HCT116 (cell line): ENCODE measurements at regions not wholly inside any gene's neighbourhood (a gene's known extent, or its start where the extent isn't known, plus 50 kb on each side); places are given as distances from the start of the nearest gene placed in this dataset.

ENCODE experiments used
- CTCF ChIP-seq, 3 experiments: fragments of 200-600 bp in 1 of 3; sonication (generic) in 1 of 3; IDR thresholded peaks in 2 of 3; conservative IDR thresholded peaks in 1 of 3; 2 replicates each; pipeline ENCODE4 v1.5.1; 2012 to 2017; ENCODE audit warnings: low read depth in 2 of 3, low read length in 2 of 3, antibody characterized with exemption in 1 of 3, borderline replicate concordance in 1 of 3, control low read depth in 1 of 3, mild to moderate bottlenecking in 1 of 3, mixed read lengths in 1 of 3, mixed run types in 1 of 3, moderate library complexity in 1 of 3; ENCODE audit not compliant: insufficient read depth in 1 of 3
- ELF1 ChIP-seq: IDR thresholded peaks from 2 replicates; pipeline ENCODE4 v1.6.1; 2012; ENCODE audit warnings: low read depth, borderline replicate concordance
- JUND ChIP-seq: IDR thresholded peaks from 2 replicates; pipeline ENCODE4 v1.6.1; 2012
- POLR2A ChIP-seq: IDR thresholded peaks from 2 replicates; pipeline ENCODE4 v1.7.0; 2011; ENCODE audit warnings: borderline replicate concordance; ENCODE audit not compliant: insufficient read depth, insufficient read length; ENCODE audit errors: extremely low read depth
- POLR2AphosphoS5 ChIP-seq: IDR thresholded peaks from 2 replicates; pipeline ENCODE4 v1.6.1; 2011; ENCODE audit warnings: mild to moderate bottlenecking, low read depth, low read length, moderate library complexity
- RAD21 ChIP-seq: IDR thresholded peaks from 2 replicates; pipeline ENCODE4 v1.6.1; 2012; ENCODE audit warnings: low read depth, mild to moderate bottlenecking
- TCF7L2 ChIP-seq: IDR thresholded peaks from 2 replicates; pipeline ENCODE4 v1.7.0; 2011; ENCODE audit warnings: borderline replicate concordance, inconsistent platforms; ENCODE audit not compliant: insufficient read depth, insufficient read length; ENCODE audit errors: extremely low read depth
- ZNF274 ChIP-seq: fragments of 200-500 bp; sonication (Bioruptor generic); IDR thresholded peaks from 2 replicates; pipeline ENCODE4 v1.6.1; 2014; ENCODE audit warnings: mild to moderate bottlenecking, low read depth, low read length, inconsistent platforms

- TF ChIP-seq POLR2AphosphoS5: no peak
- TF ChIP-seq CTCF (IDR thresholded peaks at IDR 0.05 in 2 of 3, conservative IDR thresholded peaks at IDR 0.05 in 1 of 3; ENCODE audit: borderline replicate concordance in 1 of 3, insufficient read depth in 1 of 3, low read depth in 2 of 3, low read length in 2 of 3): no peak
- no peak for TF ChIP-seq TCF7L2
- TF ChIP-seq ELF1: no peak
- TF ChIP-seq JUND: no peak
- no peak for TF ChIP-seq POLR2A
- no peak for TF ChIP-seq RAD21
- no peak for TF ChIP-seq ZNF274
These were observed 165.1 kb upstream of the TNRC6C start for GRCh38 chr17:77793146-77793970.
